GM18511 (cell line): ENCODE measurements at regions not wholly inside any gene's neighbourhood (a gene's known extent, or its start where the extent isn't known, plus 50 kb on each side); places are given as distances from the start of the nearest gene placed in this dataset.

Experiments used
- ATAC-seq: cut with Tn5 transposase; IDR thresholded peaks from one replicate; pipeline ENCODE4 v1.9.1; 2021; ENCODE audit warnings: mild to moderate bottlenecking, moderate library complexity; ENCODE audit not compliant: unreplicated experiment

- no peak for ATAC-seq
These were observed 122.1 kb upstream of the TRIB2 start for GRCh38 chr2:12594590-12594989.

GRCh38 chr2:12596771-12597170 is 120.0 kb upstream of the TRIB2 start:
- no peak for ATAC-seq

GRCh38 chr2:12597610-12598009 is 119.1 kb upstream of the TRIB2 start:
- no peak for ATAC-seq

- ATAC-seq = no peak
These were observed 114.1 kb upstream of the TRIB2 start for GRCh38 chr2:12602661-12603060.

GRCh38 chr2:12603781-12604295 is 112.9 kb upstream of the TRIB2 start:
- no peak for ATAC-seq

- ATAC-seq = no peak
These were observed 112.4 kb upstream of the TRIB2 start for GRCh38 chr2:12604341-12604740.

- no peak for ATAC-seq
These were observed 111.4 kb upstream of the TRIB2 start for GRCh38 chr2:12605366-12605765.

GRCh38 chr2:12605936-12606335 is 110.8 kb upstream of the TRIB2 start:
- no peak for ATAC-seq

- ATAC-seq = no peak
These were observed 110.2 kb upstream of the TRIB2 start for GRCh38 chr2:12606472-12607000.

- no peak for ATAC-seq
These were observed 108.8 kb upstream of the TRIB2 start for GRCh38 chr2:12607971-12608370.

GRCh38 chr2:12610314-12610713 is 106.4 kb upstream of the TRIB2 start:
- ATAC-seq = no peak

- no peak for ATAC-seq
These were observed 104.6 kb upstream of the TRIB2 start for GRCh38 chr2:12612168-12612567.

- no peak for ATAC-seq
These were observed 104.1 kb upstream of the TRIB2 start for GRCh38 chr2:12612671-12613070.

GRCh38 chr2:12613137-12613835 is 103.5 kb upstream of the TRIB2 start:
- ATAC-seq = no peak

GRCh38 chr2:12615509-12615908 is 101.2 kb upstream of the TRIB2 start:
- ATAC-seq = no peak

GRCh38 chr2:12616456-12617156 is 100.1 kb upstream of the TRIB2 start:
- ATAC-seq = no peak

- ATAC-seq = no peak
These were observed 99.4 kb upstream of the TRIB2 start for GRCh38 chr2:12617366-12617765.

- no peak for ATAC-seq
These were observed 98.9 kb upstream of the TRIB2 start for GRCh38 chr2:12617853-12618252.

- no peak for ATAC-seq
These were observed 98.2 kb upstream of the TRIB2 start for GRCh38 chr2:12618576-12618975.

- no peak for ATAC-seq
These were observed 96.8 kb upstream of the TRIB2 start for GRCh38 chr2:12619975-12620374.

GRCh38 chr2:12620759-12621158 is 96.0 kb upstream of the TRIB2 start:
- ATAC-seq = no peak

- no peak for ATAC-seq
These were observed 93.7 kb upstream of the TRIB2 start for GRCh38 chr2:12623051-12623450.
